ENCODE measurements at regions not wholly inside any gene's neighbourhood (a gene's known extent, or its start where the extent isn't known, plus 50 kb on each side); places are given as distances from the start of the nearest gene placed in this dataset.

DNA sequence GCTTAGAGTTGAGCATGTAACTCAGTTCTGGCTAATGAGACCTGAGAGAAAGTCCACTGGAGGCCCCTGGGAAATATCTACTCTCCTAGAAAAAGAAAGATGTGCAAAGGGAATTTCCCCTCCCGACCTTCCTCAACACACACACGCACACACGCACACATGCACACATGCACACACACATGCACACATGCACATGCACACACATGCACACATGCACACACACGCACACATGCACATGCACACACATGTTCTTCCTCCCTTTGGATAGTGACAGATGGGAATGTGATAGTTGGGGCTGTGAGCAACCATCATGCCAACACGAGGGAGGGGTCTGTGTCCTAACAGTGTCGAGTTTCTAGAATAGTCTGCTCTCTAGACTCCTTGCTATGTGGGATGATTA lies 148.2 kb upstream of the EGFLAM start:
- Mint-ChIP-seq H3K9me3 (peaks cover 0 to 6% (median 2%) of the 10 kb centered on the region in 7 donors), H3K27me3 (peaks cover 5% of the 10 kb centered on the region), H3K27ac (no peak overlapping the region), H3K4me1 (no peaks in the 10 kb centered on the region), H3K36me3 (no peaks in the 10 kb centered on the region), H3K4me3 (no peak overlapping the region)
- no peak overlapping the region for H3K27ac ChIP-seq (ENCODE audit: insufficient read depth, low read length, poor library complexity, severe bottlenecking)
- H3K27me3 ChIP-seq (ENCODE audit: control insufficient read depth, insufficient read depth, low read length), result no peaks in the 10 kb centered on the region
- ATAC-seq (ENCODE audit: low read depth in 2 of 2), result no peak
- H3K9me3 ChIP-seq (ENCODE audit: control insufficient read depth in 2 of 2, low read length in 2 of 2), result no peaks in the 10 kb centered on the region
- H3K4me1 ChIP-seq (ENCODE audit: control insufficient read depth, insufficient read depth, low read length, poor library complexity, severe bottlenecking), result no peaks in the 10 kb centered on the region
- H3K4me3 ChIP-seq (ENCODE audit: low read depth, low read length), result no peak overlapping the region
- H3K36me3 ChIP-seq (ENCODE audit: control insufficient read depth, insufficient read depth, low read length), result no peaks in the 10 kb centered on the region
- DNase-seq, result no peak

DNA sequence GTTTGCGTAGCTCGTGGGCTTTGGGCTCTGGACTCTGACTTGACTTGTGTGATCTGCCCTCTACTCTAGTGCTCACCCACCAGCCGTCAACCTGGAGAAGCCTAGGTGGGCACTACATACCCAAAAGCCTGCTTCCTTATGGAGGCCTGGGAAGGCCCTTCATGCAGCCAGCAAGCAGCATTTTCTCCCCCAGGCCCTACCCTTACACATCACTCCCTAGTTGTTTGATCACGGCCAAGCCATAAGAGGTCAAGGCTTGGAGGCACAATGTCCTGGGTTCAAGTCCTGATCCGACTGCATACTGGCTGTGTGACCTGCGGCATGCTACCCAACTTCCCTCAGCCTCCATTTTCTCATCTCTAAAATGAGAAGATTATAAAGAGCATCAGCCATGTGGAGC lies 151.3 kb upstream of the EGFLAM start:
- Mint-ChIP-seq H3K27ac (no peak overlapping the region), H3K4me3 (no peak overlapping the region), H3K4me1 (no peaks in the 10 kb centered on the region), H3K9me3 (peaks cover 0 to 1% (median 0%) of the 10 kb centered on the region in 7 donors), H3K27me3 (peaks cover 6% of the 10 kb centered on the region), H3K36me3 (no peaks in the 10 kb centered on the region)
- Histone ChIP-seq H3K27me3 (ENCODE audit: control insufficient read depth, insufficient read depth, low read length) (no peaks in the 10 kb centered on the region), H3K36me3 (ENCODE audit: control insufficient read depth, insufficient read depth, low read length) (no peaks in the 10 kb centered on the region), H3K9me3 (ENCODE audit: control insufficient read depth in 2 of 2, low read length in 2 of 2) (no peaks in the 10 kb centered on the region), H3K4me1 (ENCODE audit: control insufficient read depth, insufficient read depth, low read length, poor library complexity, severe bottlenecking) (no peaks in the 10 kb centered on the region), H3K4me3 (ENCODE audit: low read depth, low read length) (no peak overlapping the region), H3K27ac (ENCODE audit: insufficient read depth, low read length, poor library complexity, severe bottlenecking) (no peak overlapping the region)
- ATAC-seq (ENCODE audit: low read depth in 2 of 2) (no peak), DNase-seq (no peak)

DNA sequence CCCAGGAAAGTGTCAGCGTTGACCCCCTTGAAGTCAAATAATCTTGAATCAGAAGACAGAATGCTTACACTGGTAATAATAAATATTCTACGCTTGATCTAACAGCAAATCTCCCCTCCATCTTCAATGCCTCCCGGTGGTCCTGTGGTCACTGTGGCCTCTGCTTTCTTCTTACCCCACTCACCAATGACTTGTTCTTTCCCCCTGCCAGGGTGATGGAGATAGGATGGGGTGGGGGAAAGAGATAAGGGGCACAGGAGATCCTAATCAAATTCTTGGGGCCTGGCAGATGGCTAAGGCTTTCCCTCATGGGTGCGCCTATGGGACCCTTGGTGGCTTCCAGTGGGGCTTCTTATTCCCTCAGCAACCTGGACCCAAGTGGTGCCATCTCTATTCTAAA lies 152.6 kb upstream of the EGFLAM start:
- H3K27me3 Mint-ChIP-seq, result peaks cover 6% of the 10 kb centered on the region
- H3K27ac Mint-ChIP-seq, result no peak overlapping the region
- H3K4me3 Mint-ChIP-seq, result no peak overlapping the region
- Histone ChIP-seq H3K36me3 (ENCODE audit: control insufficient read depth, insufficient read depth, low read length) (no peaks in the 10 kb centered on the region), H3K9me3 (ENCODE audit: control insufficient read depth in 2 of 2, low read length in 2 of 2) (no peaks in the 10 kb centered on the region), H3K4me3 (ENCODE audit: low read depth, low read length) (no peak overlapping the region), H3K27ac (ENCODE audit: insufficient read depth, low read length, poor library complexity, severe bottlenecking) (no peak overlapping the region), H3K27me3 (ENCODE audit: control insufficient read depth, insufficient read depth, low read length) (no peaks in the 10 kb centered on the region), H3K4me1 (ENCODE audit: control insufficient read depth, insufficient read depth, low read length, poor library complexity, severe bottlenecking) (no peaks in the 10 kb centered on the region)
- H3K36me3 Mint-ChIP-seq, result no peaks in the 10 kb centered on the region
- no peak for DNase-seq
- H3K4me1 Mint-ChIP-seq, result no peaks in the 10 kb centered on the region
- H3K9me3 Mint-ChIP-seq, result peaks cover 0 to 1% (median 0%) of the 10 kb centered on the region in 7 donors
- ATAC-seq (ENCODE audit: low read depth in 2 of 2), result no peak

DNA sequence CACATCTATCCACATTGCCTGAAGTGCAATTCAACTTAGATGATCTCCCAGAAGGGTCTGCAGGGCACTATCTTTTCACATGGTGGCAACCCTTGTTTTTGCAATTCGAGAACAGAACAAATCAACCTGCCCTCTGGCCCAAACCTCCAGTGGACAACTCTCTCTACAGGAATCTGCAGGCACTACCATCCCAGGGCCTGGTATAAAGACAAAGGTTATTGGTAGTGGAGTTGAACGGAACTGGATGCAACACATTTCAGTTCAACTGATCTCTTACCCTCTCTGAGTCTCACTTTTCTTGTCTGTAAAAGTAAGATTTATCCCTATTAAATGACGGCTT lies 153.2 kb upstream of the EGFLAM start:
- no peaks in the 10 kb centered on the region for H3K36me3 ChIP-seq (ENCODE audit: control insufficient read depth, insufficient read depth, low read length)
- no peak for ATAC-seq (ENCODE audit: low read depth in 2 of 2)

DNA sequence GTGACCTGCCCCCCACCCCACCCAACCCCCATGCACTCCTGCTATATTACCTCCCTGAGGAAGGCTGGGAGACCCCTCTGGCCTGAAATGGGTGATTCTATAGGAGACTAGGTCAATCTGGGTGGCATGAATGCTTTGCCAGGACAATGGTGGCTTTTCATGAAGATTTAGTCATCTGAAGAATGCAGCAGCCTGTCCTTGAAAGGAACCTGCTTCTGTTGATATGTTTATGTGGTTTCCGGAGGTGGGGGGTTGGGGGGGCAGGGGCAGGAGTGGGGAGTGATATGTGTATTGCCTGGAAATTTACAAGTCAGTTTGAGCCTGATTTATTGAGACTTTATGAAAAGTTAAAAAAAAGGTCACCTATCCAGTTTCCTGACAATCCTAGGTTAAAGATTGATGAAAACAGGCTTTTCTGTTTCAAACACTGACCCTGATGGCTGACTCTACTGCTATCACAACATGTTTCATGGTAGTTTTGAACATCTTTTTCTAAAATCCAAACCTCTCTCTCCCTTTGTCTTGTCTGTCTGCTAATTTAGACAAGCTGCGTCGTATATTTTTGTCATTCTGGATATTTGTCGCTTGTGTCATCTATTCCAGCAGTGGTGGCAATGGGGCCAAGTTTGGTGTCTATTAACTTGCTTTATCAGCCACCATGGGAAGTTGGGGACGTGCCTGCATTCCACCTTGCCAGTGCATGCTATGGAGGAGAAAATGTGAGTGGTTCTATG lies 153.7 kb upstream of the EGFLAM start:
- no peaks in the 10 kb centered on the region for H3K27me3 ChIP-seq (ENCODE audit: control insufficient read depth, insufficient read depth, low read length)
- no peak overlapping the region for H3K27ac ChIP-seq (ENCODE audit: insufficient read depth, low read length, poor library complexity, severe bottlenecking)
- Mint-ChIP-seq H3K27ac (no peak overlapping the region), H3K4me1 (no peaks in the 10 kb centered on the region), H3K36me3 (no peaks in the 10 kb centered on the region), H3K9me3 (peaks cover 0 to 4% (median 0%) of the 10 kb centered on the region in 7 donors), H3K27me3 (peaks cover 6% of the 10 kb centered on the region), H3K4me3 (no peak overlapping the region)
- no peaks in the 10 kb centered on the region for H3K36me3 ChIP-seq (ENCODE audit: control insufficient read depth, insufficient read depth, low read length)
- DNase-seq (no peak), ATAC-seq (ENCODE audit: low read depth in 2 of 2) (no peak)
- no peaks in the 10 kb centered on the region for H3K9me3 ChIP-seq (ENCODE audit: control insufficient read depth in 2 of 2, low read length in 2 of 2)
- no peaks in the 10 kb centered on the region for H3K4me1 ChIP-seq (ENCODE audit: control insufficient read depth, insufficient read depth, low read length, poor library complexity, severe bottlenecking)
- no peak overlapping the region for H3K4me3 ChIP-seq (ENCODE audit: low read depth, low read length)

More for the DNA sequence above, 153.2 kb upstream of the EGFLAM start:
- Histone ChIP-seq H3K4me1 (ENCODE audit: control insufficient read depth, insufficient read depth, low read length, poor library complexity, severe bottlenecking) (no peaks in the 10 kb centered on the region), H3K27ac (ENCODE audit: insufficient read depth, low read length, poor library complexity, severe bottlenecking) (no peak overlapping the region), H3K4me3 (ENCODE audit: low read depth, low read length) (no peak overlapping the region), H3K9me3 (ENCODE audit: control insufficient read depth in 2 of 2, low read length in 2 of 2) (no peaks in the 10 kb centered on the region), H3K27me3 (ENCODE audit: control insufficient read depth, insufficient read depth, low read length) (no peaks in the 10 kb centered on the region)
- Mint-ChIP-seq H3K27me3 (peaks cover 6% of the 10 kb centered on the region), H3K36me3 (no peaks in the 10 kb centered on the region), H3K4me1 (no peaks in the 10 kb centered on the region), H3K9me3 (peaks cover 0 to 2% (median 0%) of the 10 kb centered on the region in 7 donors), H3K27ac (no peak overlapping the region), H3K4me3 (no peak overlapping the region)
- no peak for DNase-seq

DNA sequence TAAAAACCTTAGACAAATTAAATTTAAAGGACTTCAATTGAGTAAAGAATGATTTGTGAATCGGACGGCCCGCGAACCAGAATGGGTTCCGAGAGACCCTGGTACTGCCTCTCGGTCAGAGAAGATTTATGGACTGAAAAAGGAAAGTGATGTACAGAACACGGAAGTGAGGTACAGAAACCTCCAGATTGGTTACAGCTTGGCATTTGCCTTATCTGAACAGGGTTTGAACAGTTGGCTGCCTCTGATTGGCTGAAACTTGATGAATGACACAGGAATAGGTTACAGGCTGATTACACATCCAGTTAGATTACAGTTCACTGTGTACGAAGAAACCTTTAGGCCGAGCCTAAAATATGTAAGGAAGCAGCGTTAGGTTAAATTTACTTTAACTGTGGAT lies 156.5 kb upstream of the EGFLAM start:
- H3K4me3 Mint-ChIP-seq, result no peak overlapping the region
- H3K27me3 ChIP-seq (ENCODE audit: control insufficient read depth, insufficient read depth, low read length), result no peaks in the 10 kb centered on the region
- H3K4me1 ChIP-seq (ENCODE audit: control insufficient read depth, insufficient read depth, low read length, poor library complexity, severe bottlenecking), result no peaks in the 10 kb centered on the region
- H3K4me1 Mint-ChIP-seq, result no peaks in the 10 kb centered on the region
- H3K9me3 Mint-ChIP-seq, result peaks cover 0 to 4% (median 0%) of the 10 kb centered on the region in 7 donors
- no peak overlapping the region for H3K27ac ChIP-seq (ENCODE audit: insufficient read depth, low read length, poor library complexity, severe bottlenecking)
- DNase-seq, result no peak
- ATAC-seq (ENCODE audit: low read depth in 2 of 2), result no peak
- H3K9me3 ChIP-seq (ENCODE audit: control insufficient read depth in 2 of 2, low read length in 2 of 2), result no peaks in the 10 kb centered on the region
- H3K4me3 ChIP-seq (ENCODE audit: low read depth, low read length), result no peak overlapping the region
- H3K36me3 Mint-ChIP-seq, result no peaks in the 10 kb centered on the region
- H3K27ac Mint-ChIP-seq, result no peak overlapping the region
- H3K36me3 ChIP-seq (ENCODE audit: control insufficient read depth, insufficient read depth, low read length), result no peaks in the 10 kb centered on the region
- H3K27me3 Mint-ChIP-seq, result peaks cover 6% of the 10 kb centered on the region

GRCh38 chr5:38099205-38100168 lies 158.9 kb upstream of the EGFLAM start:
- no peak overlapping the region for H3K27ac ChIP-seq (ENCODE audit: insufficient read depth, low read length, poor library complexity, severe bottlenecking)
- H3K9me3 ChIP-seq (ENCODE audit: control insufficient read depth in 2 of 2, low read length in 2 of 2), result no peaks in the 10 kb centered on the region
- no peak for ATAC-seq (ENCODE audit: low read depth in 2 of 2)
- peaks cover 0 to 4% (median 0%) of the 10 kb centered on the region in 7 donors for H3K9me3 Mint-ChIP-seq
- no peaks in the 10 kb centered on the region for H3K4me1 ChIP-seq (ENCODE audit: control insufficient read depth, insufficient read depth, low read length, poor library complexity, severe bottlenecking)
- no peaks in the 10 kb centered on the region for H3K36me3 Mint-ChIP-seq
- no peaks in the 10 kb centered on the region for H3K27me3 ChIP-seq (ENCODE audit: control insufficient read depth, insufficient read depth, low read length)
- H3K27ac Mint-ChIP-seq, result no peak overlapping the region
- H3K4me3 ChIP-seq (ENCODE audit: low read depth, low read length), result no peak overlapping the region
- no peak overlapping the region for H3K4me3 Mint-ChIP-seq
- no peaks in the 10 kb centered on the region for H3K27me3 Mint-ChIP-seq
- no peaks in the 10 kb centered on the region for H3K4me1 Mint-ChIP-seq
- DNase-seq, result no peak
- H3K36me3 ChIP-seq (ENCODE audit: control insufficient read depth, insufficient read depth, low read length), result no peaks in the 10 kb centered on the region

All from CD4-positive, CD25-positive, alpha-beta regulatory T cell (primary cell).